Retinal pigment epithelial cell (primary cell): ENCODE measurements at regions not wholly inside any gene's neighbourhood (a gene's known extent, or its start where the extent isn't known, plus 50 kb on each side); places are given as distances from the start of the nearest gene placed in this dataset.

ENCODE experiments used
- DNase-seq: peaks from one replicate; pipeline ENCODE4 v3.0.0-alpha.2; 2010; ENCODE audit warnings: low read depth
- H3K4me3 ChIP-seq: 2 replicates; pipeline ENCODE4 v1.5.1; 2011; ENCODE audit warnings: mild to moderate bottlenecking, low read length, control low read depth, moderate library complexity
- CTCF ChIP-seq: conservative IDR thresholded peaks from 2 replicates; pipeline ENCODE4 v1.5.1; 2011; ENCODE audit warnings: low read depth, low read length, control low read depth, inconsistent platforms

DNA sequence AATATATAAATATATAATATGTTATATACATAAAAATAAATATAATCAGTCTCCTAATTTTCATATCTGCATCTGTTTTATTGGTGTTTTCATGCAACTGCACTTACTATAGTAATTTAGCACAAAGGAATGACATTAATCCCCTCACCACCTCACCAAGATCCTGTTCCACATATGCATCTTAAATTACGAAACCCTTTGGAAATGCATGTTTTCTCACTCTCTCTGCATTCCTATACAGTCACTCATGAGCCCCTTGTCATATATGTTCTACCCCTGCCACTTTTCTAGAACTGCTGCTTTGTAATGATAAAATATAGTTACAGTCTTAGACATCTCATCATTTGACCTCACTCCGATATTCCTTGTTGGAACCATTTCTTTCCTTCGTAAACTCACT is 728.7 kb upstream of the SLIT2 start:
- no peak for TF ChIP-seq CTCF
- no peak for DNase-seq
- H3K4me3 ChIP-seq: no peak overlapping the region

DNA sequence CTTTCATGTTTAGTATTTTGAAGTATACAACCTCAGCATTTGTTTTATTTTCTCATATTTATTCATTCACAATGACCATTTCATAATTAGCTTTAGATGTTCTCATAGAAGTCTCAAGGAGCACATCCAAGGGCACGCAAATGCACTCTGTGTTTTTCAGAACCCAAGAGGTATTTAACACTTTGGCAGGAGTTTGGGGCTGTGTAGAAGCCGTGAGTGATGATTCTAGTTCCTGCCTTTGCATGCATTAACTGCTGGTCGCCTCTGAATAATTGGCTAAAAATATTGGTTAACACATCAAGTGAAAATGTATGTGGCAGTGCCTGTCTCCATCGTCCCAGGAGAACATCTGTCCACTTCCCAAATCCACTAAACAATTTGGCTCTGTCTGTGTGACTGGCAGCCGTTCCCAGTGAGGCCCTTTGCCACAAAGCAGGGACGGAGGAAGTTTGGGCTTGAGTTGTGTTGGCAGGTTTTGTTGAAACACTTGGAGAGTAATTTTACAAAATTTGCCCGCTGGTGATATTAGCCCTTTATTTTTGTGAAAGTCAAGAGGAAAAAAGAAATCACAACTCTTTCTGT is 730.7 kb upstream of the SLIT2 start:
- DNase-seq: no peak
- no peak overlapping the region for H3K4me3 ChIP-seq
- no peak for TF ChIP-seq CTCF

- H3K4me3 ChIP-seq: no peak overlapping the region
- no peak for TF ChIP-seq CTCF
- no peak for DNase-seq
Measured at GRCh38 chr4:19514276-19515070, 737.2 kb upstream of the SLIT2 start.

- no peak for DNase-seq
- no peak for TF ChIP-seq CTCF
- H3K4me3 ChIP-seq: no peak overlapping the region
Measured at GRCh38 chr4:19512086-19512485, 739.6 kb upstream of the SLIT2 start.

DNA sequence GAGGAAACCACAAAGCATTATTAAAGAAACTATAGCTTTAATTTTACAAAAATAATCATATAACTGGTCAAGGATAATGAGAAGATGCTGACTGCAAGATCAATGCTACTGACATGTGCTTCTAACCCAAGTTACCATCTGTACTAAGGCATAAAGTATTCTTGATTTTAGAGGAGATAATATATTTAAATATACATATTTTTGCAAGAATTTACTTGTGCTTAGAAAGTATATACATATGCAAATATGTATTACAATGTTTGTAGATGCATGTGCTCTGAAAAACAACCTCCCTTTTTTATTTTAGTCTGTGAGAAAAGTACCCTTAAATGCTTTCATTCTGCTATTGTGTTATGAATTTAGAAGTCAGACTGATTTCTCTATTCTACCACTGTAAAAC is 740.7 kb upstream of the SLIT2 start:
- no peak for TF ChIP-seq CTCF
- no peak overlapping the region for H3K4me3 ChIP-seq
- DNase-seq: no peak

DNA sequence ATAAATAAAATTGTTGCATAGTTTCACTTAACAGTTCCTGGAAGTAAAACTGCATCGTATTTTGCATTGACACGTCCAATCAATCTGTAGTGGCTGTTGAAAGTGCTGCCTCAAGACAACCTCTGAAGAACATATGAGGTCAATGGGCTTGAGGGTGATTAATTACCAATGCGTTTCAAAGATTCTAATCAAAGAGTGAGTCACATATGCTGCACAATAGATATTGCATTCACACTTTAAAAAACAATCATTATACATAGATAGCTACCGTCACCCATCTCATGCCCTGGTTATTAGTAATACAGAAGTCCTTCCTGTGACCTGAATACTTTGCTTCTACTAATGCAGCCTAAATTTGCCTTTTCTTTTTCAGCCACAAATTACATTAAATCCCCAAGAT is 743.3 kb upstream of the SLIT2 start:
- no peak for DNase-seq
- H3K4me3 ChIP-seq: no peak overlapping the region
- no peak for TF ChIP-seq CTCF

GRCh38 chr4:19497705-19498104 is 754.0 kb upstream of the SLIT2 start:
- no peak for TF ChIP-seq CTCF
- no peak overlapping the region for H3K4me3 ChIP-seq
- no peak for DNase-seq
